GM10266 (cell line): ENCODE measurements at regions not wholly inside any gene's neighbourhood (a gene's known extent, or its start where the extent isn't known, plus 50 kb on each side); places are given as distances from the start of the nearest gene placed in this dataset.
"Not testable (repeated sequence)": the region's sequence is repeated elsewhere in the genome, so short reads cannot be mapped to it uniquely, and the experiment has no call there.

ENCODE experiments used
- DNase-seq: peaks from one replicate; pipeline ENCODE4 v3.0.0; 2012; ENCODE audit errors: extremely low spot score
- CTCF ChIP-seq: IDR thresholded peaks from 2 replicates; pipeline ENCODE4 v1.5.1; 2012; ENCODE audit warnings: mild to moderate bottlenecking, low read depth; ENCODE audit not compliant: control insufficient read depth, insufficient read depth; ENCODE audit errors: missing control alignments

DNA sequence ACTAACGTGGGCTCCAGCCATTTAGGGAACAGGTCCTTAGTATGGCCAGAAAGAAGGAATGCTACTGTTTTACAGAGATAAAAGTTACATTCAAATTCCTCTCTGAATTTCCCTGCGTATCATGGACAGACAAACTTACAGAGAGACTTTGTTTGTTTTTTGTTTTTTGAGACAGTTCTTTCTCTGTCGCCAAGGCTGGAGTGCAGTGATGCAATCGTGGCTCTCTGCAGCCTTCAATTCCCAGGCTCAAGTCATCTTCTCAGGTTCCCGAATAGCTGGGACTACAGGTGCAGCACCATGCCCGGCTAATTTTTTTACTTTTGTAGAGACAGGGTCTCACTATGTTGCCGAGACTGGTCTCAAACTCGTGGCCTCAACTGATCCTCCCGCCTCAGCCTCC is 64.5 kb upstream of the MPP7 start:
- TF ChIP-seq CTCF: no peak
- DNase-seq: no peak

DNA sequence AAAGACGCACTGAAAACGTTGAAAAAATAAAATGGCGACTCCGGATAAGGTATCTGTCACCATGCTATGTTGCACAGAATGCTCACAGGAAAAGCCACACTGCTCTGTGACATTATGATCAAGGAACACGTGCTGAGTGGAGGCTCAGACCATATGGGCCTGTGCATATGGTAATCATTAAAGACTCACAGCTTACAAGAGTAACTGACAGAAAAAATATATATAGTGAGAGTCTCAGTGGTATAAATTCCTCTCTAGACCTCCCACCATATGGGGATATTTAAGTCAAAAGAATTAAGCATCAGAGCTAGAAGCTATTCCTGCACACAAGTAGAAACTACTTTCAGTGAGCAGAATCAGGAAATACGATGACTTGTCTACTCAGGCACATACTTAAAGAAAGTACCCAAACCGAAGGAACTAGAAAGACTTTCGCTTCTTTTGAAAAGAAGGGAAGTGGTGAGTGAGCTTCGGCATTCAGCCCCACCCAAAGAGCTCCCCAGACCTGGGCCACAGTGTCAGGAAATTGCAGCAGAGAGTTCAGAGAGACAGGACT is 65.1 kb upstream of the MPP7 start:
- DNase-seq: peak; percentile 33
- TF ChIP-seq CTCF: no peak

DNA sequence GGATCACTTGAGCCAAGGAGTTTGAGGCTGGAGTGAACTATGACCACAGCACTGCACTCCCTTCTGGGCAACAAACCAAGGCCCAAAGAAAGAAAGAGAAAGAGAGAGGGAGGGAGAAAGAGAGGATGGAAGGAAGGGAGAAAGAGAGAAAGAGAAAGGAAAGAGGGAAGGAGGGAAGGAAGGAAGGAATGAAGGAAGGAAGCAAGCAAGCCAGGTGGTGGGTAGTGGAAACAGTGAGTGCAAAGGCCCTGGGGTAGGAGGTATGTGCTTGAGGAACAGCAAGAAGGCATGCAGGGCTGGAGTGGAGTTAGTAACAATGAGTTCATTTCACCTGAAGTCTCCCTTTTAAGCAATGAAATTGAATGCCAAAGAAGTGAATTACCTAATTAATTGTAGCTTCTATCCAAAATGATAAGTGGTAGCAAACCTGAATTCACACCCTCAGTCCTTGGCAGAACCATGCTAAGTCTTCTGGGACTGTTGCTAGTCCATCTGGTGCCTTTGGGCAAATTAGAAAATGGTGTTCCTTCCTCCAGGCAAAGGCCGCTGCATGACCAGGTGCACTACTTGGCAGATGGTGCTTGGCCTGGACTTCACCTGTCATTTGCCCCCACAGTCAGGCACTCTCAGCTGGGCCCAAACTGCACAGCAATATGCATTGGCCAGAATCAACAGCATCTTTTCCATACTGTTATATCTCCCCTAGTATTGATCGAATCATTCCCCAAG is 67.4 kb upstream of the MPP7 start:
- no peak for DNase-seq
- TF ChIP-seq CTCF: no peak

GRCh38 chr10:28371638-28372037 is 68.8 kb upstream of the MPP7 start:
- DNase-seq: not testable (repeated sequence)

DNA sequence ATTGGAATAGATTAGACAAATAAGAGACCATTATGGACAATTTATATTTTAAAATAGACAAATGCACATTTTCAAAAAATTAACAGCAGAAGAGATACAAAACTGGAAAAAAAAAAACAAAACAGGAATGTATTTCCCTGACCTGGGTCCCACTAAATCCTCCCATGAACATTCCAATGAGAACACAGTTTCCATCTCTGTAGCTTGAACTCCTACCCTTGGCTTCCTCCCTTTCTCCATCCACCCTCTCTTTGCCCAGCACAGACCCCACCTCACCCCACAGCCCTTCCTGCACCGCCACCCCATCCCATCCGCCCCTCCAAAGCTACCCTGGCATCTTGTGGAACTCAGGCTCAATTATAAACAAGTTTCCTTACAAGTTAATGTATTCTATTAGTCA is 71.2 kb upstream of the MPP7 start:
- DNase-seq: no peak
- no peak for TF ChIP-seq CTCF

GRCh38 chr10:28375399-28376354 is 72.8 kb upstream of the MPP7 start:
- no peak for TF ChIP-seq CTCF
- no peak for DNase-seq

- TF ChIP-seq CTCF: no peak
- no peak for DNase-seq
Measured at GRCh38 chr10:28378986-28379585, 76.2 kb upstream of the MPP7 start.
